PC-9 (cell line): ENCODE measurements at regions not wholly inside any gene's neighbourhood (a gene's known extent, or its start where the extent isn't known, plus 50 kb on each side); places are given as distances from the start of the nearest gene placed in this dataset.

Experiments
- BruUV-seq: library from RNA; stranded (reverse); fragments of 400-500 nt; replicated peaks from 2 replicates; lab custom pipeline; 2021; lab: Mats Ljungman, UMichigan
- CTCF ChIA-PET: fragments of 300-600 bp; sonication (Branson Sonifier 250); formaldehyde crosslinking; loops from one replicate; lab custom pipeline; 2022; ENCODE audit warnings: antibody characterized with exemption; lab: Charles Lee
- POLR2A ChIA-PET: fragments of 300-600 bp; sonication (Branson Sonifier 250); formaldehyde crosslinking; loops from one replicate; lab custom pipeline; 2022; ENCODE audit warnings: antibody characterized with exemption; ENCODE audit not compliant: unreplicated experiment; lab: Charles Lee
- DNase-seq, 2 experiments: peaks; one replicate each; pipeline versions ENCODE4 v3.0.0 to v3.0.0-alpha.2; 2015 to 2022; ENCODE audit warnings: mixed read lengths in 1 of 2
- H2AFZ ChIP-seq: fragments of 200-600 bp; sonication (generic); 2 replicates; pipeline ENCODE4 v1.8.1; 2017; ENCODE audit warnings: antibody characterized with exemption
- H3F3A ChIP-seq: fragments of 200-600 bp; sonication (generic); 2 replicates; pipeline ENCODE4 v1.8.1; 2017; ENCODE audit warnings: antibody characterized with exemption, mild to moderate bottlenecking, low read depth; ENCODE audit not compliant: insufficient read depth
- H3K27ac ChIP-seq: fragments of 200-600 bp; sonication (generic); 2 replicates; pipeline ENCODE4 v1.6.1; 2016; ENCODE audit warnings: mixed run types
- H3K27me3 ChIP-seq: fragments of 200-600 bp; sonication (generic); 2 replicates; pipeline ENCODE4 v1.6.1; 2016; ENCODE audit warnings: low read depth, mixed run types; ENCODE audit not compliant: insufficient read depth
- H3K36me3 ChIP-seq: fragments of 200-600 bp; sonication (generic); 2 replicates; pipeline ENCODE4 v1.6.1; 2016; ENCODE audit warnings: low read depth, mixed run types
- H3K4me1 ChIP-seq: fragments of 200-600 bp; sonication (generic); replicated peaks from 2 replicates; pipeline ENCODE4 v1.6.1; 2016; ENCODE audit warnings: mixed run types; ENCODE audit not compliant: insufficient read depth
- H3K4me2 ChIP-seq: fragments of 200-600 bp; sonication (generic); 2 replicates; pipeline ENCODE4 v1.6.1; 2017; ENCODE audit warnings: mixed run types
- H3K4me3 ChIP-seq: fragments of 200-600 bp; sonication (generic); 2 replicates; pipeline ENCODE4 v1.6.1; 2016; ENCODE audit warnings: mixed run types
- H3K79me2 ChIP-seq: fragments of 200-600 bp; sonication (generic); 2 replicates; pipeline ENCODE4 v1.6.1; 2017; ENCODE audit warnings: low read depth, mixed run types
- H3K9me2 ChIP-seq: fragments of 200-600 bp; sonication (generic); 2 replicates; pipeline ENCODE4 v1.8.1; 2017; ENCODE audit warnings: mild to moderate bottlenecking; ENCODE audit not compliant: insufficient read depth
- H3K9me3 ChIP-seq: fragments of 200-600 bp; sonication (generic); 2 replicates; pipeline ENCODE4 v1.8.1; 2016; ENCODE audit warnings: low read depth; ENCODE audit not compliant: insufficient read depth
- H4K20me1 ChIP-seq: fragments of 200-600 bp; sonication (generic); 2 replicates; pipeline ENCODE4 v1.8.1; 2017; ENCODE audit not compliant: insufficient read depth
- CTCF ChIP-seq: fragments of 200-600 bp; sonication (generic); conservative IDR thresholded peaks from 2 replicates; pipeline ENCODE4 v1.6.1; 2017; ENCODE audit warnings: mixed run types, antibody characterized with exemption, mild to moderate bottlenecking, moderate library complexity
- EZH2 ChIP-seq: fragments of 200-600 bp; sonication (generic); IDR thresholded peaks from 2 replicates; pipeline ENCODE4 v1.8.0; 2017; ENCODE audit warnings: antibody characterized with exemption, low read depth
- intact Hi-C: fragments of 100-400 bp; cut with micrococcal nuclease; formaldehyde crosslinking; loops from one replicate; pipeline ENCODE4 v1.10.0; 2022; ENCODE audit not compliant: unreplicated experiment

- Histone ChIP-seq H4K20me1 (no peaks in the 10 kb centered on the region), H3K36me3 (no peaks in the 10 kb centered on the region), H3K4me1 (no peaks in the 10 kb centered on the region), H3K9me2 (no peaks in the 10 kb centered on the region), H3F3A (no peaks in the 10 kb centered on the region), H3K9me3 (no peaks in the 10 kb centered on the region), H2AFZ (no peak overlapping the region), H3K27ac (no peak overlapping the region), H3K4me2 (no peak overlapping the region), H3K79me2 (no peaks in the 10 kb centered on the region), H3K4me3 (no peak overlapping the region), H3K27me3 (no peaks in the 10 kb centered on the region)
- TF ChIP-seq CTCF (no peak), EZH2 (no peak)
- intact Hi-C loops, result no loop called here
- no peak for DNase-seq
- no TSS peak for BruUV-seq
- ChIA-PET POLR2A (no interaction called here), CTCF (no interaction called here)
Measured at GRCh38 chr11:130573767-130574166, 125.3 kb downstream of the ADAMTS15 start.

- no peaks in the 10 kb centered on the region for H3K9me2 ChIP-seq
Measured at GRCh38 chr11:130574740-130575139, 126.3 kb downstream of the ADAMTS15 start.

GRCh38 chr11:130576146-130576545 is 127.7 kb downstream of the ADAMTS15 start:
- no peaks in the 10 kb centered on the region for H3K79me2 ChIP-seq
- no peaks in the 10 kb centered on the region for H3K27me3 ChIP-seq
- H3K27ac ChIP-seq, result no peak overlapping the region
- no TSS peak for BruUV-seq
- no peak overlapping the region for H3K4me2 ChIP-seq
- TF ChIP-seq CTCF, result no peak
- TF ChIP-seq EZH2, result no peak
- no peak overlapping the region for H3K4me3 ChIP-seq
- peaks cover 15% of the 10 kb centered on the region for H3F3A ChIP-seq
- H2AFZ ChIP-seq, result no peak overlapping the region
- DNase-seq, result no peak
- H3K9me2 ChIP-seq, result no peaks in the 10 kb centered on the region
- no peaks in the 10 kb centered on the region for H4K20me1 ChIP-seq
- H3K9me3 ChIP-seq, result no peaks in the 10 kb centered on the region
- no peaks in the 10 kb centered on the region for H3K36me3 ChIP-seq
- intact Hi-C loops, result no loop called here
- ChIA-PET CTCF (no interaction called here), POLR2A (no interaction called here)
- H3K4me1 ChIP-seq, result peaks cover 7% of the 10 kb centered on the region

More at GRCh38 chr11:130574740-130575139, 126.3 kb downstream of the ADAMTS15 start:
- intact Hi-C loops, result no loop called here
- Histone ChIP-seq H2AFZ (no peak overlapping the region), H3K4me1 (no peaks in the 10 kb centered on the region; the same call in 1 of the 2 replicates), H4K20me1 (no peaks in the 10 kb centered on the region), H3K4me3 (no peak overlapping the region), H3K27ac (no peak overlapping the region), H3K27me3 (no peaks in the 10 kb centered on the region), H3K4me2 (no peak overlapping the region), H3K79me2 (no peaks in the 10 kb centered on the region), H3F3A (peaks cover 2% of the 10 kb centered on the region; the same call in 1 of the 2 replicates), H3K36me3 (no peaks in the 10 kb centered on the region), H3K9me3 (no peaks in the 10 kb centered on the region)
- BruUV-seq, result no TSS peak
- POLR2A ChIA-PET, result no interaction called here
- no peak for DNase-seq
- CTCF ChIA-PET, result no interaction called here
- no peak for TF ChIP-seq CTCF
